HG02763 (cell line): ENCODE measurements at regions not wholly inside any gene's neighbourhood (a gene's known extent, or its start where the extent isn't known, plus 50 kb on each side); places are given as distances from the start of the nearest gene placed in this dataset.

Experiments
- ATAC-seq: cut with Tn5 transposase; IDR thresholded peaks from one replicate; pipeline ENCODE4 v1.9.1; 2021; ENCODE audit warnings: mild to moderate bottlenecking, moderate library complexity; ENCODE audit not compliant: unreplicated experiment

DNA sequence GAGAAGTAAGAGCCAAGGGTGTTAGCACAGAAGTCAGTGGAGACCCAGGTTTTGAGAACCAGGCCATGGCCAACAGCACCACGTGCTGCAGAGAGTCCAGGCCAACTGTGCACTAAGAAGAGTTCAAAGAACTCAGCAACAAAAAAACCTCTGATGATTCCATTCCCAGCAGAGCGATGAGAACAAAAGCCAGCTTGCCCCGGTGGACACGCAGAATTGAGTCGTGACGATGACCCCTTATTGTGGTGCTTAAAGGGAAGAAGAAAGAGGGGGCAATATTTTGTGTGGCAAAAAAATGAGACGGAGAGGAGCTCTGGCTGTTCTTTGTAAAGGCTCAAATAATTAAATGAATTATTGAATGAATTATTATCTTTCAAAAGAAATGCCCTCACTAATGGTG lies 468.3 kb upstream of the AUTS2 start:
- ATAC-seq: no peak

DNA sequence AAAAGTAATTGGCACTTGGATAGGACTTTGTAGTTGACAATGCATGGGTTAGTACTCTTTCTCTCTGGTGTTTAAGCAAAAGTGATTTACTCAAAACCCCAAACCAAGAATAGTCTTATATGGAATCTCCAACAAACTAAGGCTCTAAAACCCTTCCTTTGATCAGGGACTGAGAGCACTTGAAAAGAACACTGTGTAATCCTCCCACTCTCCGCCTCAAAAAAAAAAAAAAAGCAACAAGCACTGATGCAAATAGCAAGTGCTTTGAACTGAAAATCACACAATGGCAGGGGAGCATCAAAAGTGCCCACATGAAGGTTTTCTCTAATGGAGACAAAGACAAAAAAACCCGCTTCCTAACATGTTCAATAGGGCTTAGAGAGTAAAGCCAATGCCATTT lies 467.9 kb upstream of the AUTS2 start:
- ATAC-seq: no peak

DNA sequence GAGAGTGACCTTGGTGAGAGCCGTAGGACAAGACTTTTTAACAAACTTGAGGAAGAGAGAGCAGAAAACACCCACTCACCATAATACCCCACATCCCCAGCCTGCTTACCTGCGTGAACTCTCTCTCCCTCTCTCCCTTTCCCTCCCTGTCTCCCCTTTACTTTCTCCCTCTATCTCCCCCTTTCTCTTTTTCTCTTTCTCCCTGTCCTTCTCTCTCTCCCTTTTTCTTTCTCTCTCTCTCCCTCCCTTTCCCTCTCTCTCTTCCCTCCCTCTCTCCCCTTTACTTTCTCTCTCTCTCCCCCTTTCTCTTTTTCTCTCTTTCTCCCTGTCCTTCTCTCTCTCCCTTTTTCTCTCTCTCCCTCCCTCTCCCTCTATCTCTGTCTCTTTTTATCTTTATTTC lies 464.0 kb upstream of the AUTS2 start:
- ATAC-seq: no peak

DNA sequence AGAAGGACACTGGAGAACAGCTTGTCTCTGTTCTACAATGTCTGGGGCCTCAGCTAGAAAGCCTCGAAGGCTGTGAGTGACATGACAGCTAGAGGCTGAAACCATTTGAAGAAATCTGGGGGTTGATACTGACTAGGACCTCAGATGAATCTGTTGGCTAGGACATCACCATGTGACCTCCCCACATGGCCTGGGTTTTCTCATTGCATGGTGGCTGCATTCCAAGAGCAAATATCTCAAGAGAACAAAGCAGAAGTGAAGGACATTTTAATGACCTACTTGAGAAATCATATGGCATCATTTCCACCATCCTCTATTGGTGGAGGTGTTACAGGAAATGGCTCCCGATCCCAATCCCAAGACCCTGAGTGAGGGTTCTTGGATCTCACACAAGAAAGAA lies 450.6 kb upstream of the AUTS2 start:
- no peak for ATAC-seq

DNA sequence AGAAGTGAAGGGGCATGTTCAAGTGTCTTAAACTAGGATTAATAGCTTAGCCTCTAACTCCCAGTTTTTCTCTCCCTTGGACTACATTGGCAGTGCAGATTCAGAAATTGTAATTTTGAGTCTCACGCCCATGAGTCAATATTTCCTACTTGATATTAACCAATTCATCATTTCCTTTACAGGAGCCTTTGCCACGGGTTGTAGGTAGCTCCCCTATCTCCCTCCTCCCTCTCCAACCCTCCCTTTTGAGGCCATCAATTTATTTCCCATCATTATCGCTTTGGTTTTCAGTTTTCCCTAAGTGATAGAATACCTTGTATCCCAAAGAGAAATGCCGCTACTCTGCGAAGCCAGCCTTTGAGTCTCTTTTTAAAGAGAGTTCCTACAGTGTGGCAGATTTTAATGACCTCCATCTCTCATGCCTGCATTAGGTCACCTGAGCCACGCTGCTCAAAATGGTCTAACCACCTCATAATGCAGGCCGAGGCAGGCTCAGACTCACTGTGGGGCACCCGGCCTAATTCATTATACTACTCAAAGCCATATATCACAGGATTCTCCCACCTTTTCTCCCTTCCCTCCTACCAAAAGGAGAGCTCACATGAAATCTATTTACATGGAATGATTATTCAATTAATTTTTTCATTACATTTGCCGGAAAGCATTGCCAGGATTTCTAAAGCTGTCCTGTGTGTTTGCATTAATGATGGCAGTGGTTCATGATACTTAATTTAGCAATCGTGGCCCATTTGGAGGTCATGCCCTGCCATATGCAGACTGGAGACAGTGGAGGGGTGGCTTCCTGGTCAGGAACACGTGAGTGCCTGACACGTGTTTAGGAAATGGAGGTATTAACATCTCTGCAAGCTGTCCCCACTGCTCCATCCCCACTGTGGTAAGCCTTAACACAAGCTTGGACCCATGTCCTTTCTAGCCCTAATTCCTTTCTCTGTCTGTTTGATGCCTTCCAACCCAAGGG lies 448.2 kb upstream of the AUTS2 start:
- no peak for ATAC-seq

DNA sequence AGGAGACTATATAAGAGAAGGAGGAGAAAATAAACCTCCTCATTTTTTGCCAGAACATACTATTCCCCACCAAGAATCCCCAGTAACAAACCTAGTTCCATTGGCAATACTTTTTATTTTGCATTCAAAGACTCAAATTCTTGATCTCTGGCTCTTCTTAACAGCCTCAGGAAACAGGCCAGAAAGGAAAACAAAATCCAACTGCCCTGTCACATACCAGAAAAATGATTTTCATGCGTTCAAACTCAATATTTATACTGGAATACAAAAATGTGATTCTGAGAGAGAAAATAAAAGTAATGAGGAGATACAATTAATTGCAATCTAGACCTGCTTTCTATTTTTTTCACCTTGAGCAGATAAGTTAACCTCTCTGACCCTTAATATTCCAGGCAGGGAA lies 435.9 kb upstream of the AUTS2 start:
- no peak for ATAC-seq

DNA sequence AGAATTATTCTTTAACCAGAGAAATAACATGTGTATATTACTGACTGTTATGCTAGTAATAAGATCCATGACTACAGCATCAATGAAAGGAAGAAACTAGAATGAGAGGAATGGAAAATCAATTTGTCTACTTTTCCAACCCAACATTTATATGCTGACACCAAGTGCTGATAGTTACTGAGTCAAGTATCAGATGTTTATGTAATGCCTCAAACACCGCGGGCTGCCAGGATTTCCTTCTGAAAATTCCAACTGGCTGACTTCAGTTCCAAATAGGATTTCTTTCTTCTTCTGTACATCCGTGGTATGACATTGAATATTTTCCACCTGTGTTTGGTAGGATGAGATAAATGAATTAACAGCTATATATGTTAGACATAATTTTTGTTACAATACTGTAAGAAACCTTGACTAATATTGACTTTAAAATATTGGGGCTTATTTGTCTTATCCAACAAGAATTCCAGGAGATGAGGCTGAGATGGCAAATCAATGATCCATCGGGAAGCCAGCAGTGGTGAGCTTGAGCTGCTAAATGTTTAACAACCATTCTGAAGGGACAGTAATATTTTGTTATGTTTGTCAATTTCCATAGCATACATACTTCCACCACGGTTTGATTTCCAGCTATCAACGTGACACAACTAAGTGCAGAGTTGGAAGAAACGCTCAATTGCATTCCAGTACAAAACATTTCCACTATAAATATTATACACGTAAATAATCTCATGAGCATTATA lies 435.2 kb upstream of the AUTS2 start:
- no peak for ATAC-seq

DNA sequence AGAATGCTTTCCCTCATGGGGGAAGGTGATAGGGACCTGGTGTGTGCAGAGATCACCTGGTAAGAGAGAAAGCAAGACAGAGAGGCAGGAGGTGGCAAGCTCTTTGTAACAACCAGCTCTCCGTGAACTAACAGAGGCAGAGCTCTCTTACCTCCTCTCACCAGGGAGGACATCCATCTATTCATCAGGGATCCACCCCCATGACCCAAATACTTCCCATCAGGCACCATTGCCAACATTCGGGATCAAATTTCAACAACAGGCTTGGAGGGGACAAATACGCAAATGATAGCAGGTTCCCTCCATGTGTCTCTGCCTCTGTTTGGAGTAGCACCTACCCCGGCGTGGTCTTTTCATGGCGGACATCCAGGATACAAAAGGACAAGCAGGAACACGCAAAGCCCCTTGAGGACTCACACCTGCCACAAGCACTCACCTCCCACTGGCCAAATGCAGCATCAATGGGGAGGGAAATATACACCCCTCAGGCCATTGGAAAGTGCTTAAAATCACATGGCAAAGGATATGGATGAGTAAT lies 431.2 kb upstream of the AUTS2 start:
- ATAC-seq: no peak

DNA sequence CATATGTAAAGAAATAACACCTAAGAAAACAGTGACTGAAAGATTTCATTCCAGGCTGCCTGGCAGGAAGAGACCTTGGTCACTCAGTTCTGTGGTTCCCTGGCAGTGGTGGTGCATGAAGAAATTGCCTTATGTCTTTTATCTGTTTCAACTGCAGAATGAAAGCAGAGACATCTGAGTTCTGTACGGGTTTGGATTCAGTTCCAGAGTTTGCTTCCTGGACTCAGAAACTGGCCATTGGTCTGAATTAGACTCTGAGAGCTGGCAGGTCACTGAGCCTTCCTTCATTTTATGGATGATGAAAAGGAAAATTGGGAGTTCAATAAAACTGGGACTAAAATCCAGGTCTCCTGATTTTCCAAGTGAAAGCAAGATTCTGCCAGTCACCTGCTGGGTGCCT lies 428.9 kb upstream of the AUTS2 start:
- ATAC-seq: no peak

DNA sequence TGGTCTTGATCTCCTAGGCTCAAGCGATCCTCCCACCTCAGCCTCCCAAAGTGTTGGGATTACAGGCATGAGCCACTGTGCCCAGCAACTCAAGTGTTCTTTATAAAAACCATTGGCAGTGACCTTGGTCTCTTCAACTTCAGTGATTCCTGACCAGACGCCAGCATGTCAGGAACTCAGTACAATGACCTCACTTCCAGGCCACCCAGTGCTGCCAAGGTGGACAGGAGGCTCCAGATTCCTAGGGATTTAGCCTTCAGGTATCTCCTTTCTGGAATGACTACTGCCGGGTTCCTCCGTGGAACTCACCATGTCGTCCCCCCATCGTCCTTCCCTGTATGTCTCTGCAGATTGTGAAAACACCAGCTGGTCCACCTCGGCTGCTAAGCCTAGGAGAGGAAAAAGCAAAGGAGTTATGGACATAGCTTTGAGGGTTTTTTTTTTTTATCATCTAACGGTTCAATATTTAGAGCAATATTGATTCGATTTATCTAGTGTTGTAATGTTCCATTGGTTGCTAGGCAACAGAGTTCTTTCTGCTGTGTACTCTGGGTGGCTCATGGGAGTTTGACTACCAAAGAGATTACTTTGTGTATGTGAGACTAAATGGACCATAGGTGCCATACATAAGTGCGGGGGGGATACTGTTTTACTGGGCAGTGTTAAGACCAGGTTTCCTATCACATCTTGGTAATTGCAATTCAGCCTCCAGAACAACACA lies 425.8 kb upstream of the AUTS2 start:
- ATAC-seq: no peak

DNA sequence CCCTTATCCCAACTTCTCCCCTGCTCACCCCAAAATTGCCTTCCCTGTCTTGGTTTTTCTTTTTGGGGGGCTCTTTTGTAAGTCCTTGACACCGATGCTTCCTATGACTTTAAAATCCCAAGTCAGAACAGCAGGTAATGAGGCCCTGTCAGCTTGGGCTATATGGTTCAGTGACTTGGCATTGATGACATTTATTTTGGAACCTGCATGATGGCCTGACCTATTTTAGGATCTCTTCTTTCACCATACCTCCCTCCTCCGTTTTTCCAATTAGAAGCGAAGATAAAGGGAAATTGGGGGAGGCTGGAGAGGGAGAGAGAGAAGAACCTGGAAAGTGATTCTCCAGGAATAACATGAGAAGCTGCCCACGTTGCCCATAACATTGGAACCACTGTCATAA lies 424.9 kb upstream of the AUTS2 start:
- no peak for ATAC-seq

DNA sequence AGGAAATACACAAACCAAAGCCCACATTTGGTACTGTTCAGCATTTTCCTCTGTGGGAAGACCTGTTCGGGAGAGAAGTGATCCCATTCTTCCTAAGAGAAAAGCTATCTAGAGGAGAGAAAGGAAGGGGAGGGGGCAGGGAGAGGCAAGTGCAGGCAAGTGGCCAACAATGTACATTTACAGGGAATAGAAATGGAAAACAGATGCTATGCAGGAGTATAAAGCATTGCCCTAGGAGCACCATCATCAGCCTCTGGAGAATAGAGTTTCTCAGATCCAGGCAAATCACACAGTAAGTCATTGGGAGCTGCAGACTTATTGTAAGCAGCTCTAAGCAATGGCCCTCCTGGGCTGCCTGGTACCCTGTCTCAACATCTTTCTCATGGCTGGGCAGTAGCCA lies 424.4 kb upstream of the AUTS2 start:
- ATAC-seq: no peak

DNA sequence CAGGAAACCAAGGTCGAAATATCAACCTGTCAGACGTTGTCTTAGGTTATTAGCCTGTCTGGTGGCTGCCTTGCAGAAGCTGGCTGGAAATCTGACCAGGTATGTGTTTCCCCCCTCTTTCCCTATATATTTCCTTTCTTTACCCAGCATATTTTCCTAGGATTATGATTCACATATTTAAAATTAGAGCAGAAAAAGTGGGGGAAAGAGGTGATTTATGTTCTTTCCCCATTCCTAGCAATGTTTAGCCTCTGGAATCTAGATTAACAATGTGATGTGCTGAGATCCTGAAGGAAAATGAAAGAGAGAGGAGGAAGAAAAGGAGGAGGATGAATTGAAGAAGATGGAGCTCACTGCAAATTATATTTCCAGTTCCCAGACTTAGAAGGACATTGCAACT lies 421.4 kb upstream of the AUTS2 start:
- ATAC-seq: no peak

DNA sequence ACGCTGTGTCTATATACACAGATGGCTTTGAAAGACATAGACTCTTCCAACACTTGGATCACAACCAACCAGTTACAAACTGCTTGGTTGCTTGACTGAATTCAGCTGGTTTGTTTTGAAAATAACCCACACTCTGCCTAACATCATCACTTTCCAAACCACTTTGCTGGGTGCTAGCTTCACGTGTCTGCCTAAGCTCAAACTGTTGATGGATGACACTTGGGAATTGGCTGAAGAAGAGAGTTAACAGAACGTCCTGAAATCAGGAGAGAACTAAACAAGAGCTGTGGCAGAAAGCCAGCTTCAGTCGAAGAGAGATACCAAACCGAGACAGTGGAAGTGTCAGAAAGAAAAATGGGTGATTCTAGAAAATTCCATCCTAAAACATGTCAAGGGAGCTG lies 420.8 kb upstream of the AUTS2 start:
- no peak for ATAC-seq

DNA sequence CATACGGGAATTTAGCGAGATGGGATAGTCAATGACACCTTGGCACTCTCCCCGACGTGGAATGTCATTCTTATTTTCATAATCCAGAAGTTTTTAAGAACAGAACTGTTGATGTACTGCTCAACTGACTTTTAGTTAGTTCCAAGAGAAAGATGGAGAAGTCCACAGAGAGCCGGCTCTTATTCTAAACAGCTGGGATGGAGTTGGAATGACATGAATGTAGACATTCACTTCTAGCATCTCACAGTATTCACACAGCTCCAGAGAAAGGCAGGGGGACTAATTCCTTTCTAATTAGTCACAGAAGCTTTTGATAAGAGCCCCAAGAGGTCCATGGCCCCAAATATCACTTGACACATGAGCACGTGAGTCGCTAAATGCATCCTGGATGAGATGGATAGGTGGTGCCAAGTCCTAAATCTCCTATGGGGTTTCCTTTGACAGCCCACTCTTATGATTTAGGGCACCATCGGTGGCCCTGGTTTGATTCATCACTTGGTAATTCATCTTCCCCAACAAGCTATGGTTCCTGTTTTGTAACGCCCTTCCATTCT lies 420.3 kb upstream of the AUTS2 start:
- no peak for ATAC-seq

DNA sequence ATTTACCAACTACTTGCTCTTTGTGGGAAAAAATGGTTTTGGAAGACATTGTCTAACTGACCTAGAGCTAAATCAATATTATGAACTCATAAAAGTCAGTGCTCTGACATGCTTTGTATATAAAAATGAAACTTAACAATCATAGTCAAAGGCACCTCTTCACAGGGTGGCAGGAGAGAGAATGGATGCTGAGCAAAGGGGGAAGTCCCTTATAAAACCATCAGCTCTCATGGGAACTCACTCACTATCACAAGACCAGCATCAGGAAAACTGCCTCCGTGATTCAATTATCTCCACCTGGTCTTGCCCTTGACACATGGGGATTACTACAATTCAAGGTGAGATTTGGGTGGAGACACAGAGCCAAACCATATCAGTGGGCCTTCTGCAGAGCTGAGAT lies 417.6 kb upstream of the AUTS2 start:
- ATAC-seq: no peak

DNA sequence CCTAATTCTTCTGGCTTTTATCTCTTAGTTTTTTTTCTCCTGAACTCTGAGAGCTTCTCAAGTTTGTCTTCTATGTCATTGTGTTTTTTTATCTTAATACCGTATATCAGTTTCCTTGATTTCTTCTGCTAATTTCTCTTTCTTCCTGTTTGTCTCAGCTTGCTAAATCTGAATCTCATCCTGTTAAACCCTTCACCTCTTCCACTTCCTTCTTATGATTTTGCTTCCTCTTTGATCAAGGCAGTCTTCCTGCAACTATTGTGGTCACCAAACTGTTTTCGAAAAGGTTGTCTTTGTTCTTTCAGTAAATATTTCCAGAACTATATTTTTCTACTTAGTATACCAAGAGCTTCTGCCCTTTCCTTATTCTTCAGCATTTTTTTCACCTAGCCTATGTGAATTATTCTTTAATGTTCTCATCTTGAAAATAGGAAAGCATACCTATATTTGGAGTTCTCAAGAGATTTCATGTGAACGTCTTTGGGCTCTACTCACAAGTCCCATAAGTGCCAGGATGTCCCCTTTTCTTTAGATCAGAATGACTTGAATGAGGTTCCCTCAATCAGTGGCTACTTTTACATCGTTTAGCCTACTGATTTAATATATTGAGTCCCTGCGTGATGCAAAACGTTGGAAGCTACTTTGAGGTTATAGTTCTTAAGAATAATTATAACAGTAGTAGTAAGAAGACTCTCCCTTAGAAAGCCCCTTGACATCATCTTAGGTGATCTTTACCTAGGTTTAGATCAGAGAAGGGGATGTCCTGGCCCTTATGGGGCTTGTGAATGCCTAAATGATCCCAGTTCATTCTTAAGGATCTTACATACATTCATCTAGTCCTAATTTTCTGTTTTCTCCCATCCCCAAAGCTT lies 415.4 kb upstream of the AUTS2 start:
- no peak for ATAC-seq

DNA sequence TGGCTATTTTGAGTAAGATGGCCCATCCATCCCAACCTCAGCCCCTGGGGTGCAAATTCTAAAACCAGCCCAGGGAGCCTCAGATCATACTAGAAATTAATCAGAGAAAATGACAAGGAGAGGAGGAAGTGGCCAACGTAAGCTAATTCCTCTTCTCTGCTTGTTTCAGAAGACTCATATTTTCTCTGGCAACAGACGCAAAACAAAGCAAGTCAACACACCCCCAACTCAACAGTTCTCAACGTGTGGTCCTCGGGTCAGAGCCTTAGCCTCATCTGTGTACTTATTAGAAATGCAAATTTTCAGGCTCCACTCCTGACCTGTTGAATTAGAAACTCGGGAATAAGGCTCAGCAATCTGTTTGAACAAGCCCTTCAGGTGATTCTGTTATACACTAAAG lies 413.9 kb upstream of the AUTS2 start:
- ATAC-seq: no peak

DNA sequence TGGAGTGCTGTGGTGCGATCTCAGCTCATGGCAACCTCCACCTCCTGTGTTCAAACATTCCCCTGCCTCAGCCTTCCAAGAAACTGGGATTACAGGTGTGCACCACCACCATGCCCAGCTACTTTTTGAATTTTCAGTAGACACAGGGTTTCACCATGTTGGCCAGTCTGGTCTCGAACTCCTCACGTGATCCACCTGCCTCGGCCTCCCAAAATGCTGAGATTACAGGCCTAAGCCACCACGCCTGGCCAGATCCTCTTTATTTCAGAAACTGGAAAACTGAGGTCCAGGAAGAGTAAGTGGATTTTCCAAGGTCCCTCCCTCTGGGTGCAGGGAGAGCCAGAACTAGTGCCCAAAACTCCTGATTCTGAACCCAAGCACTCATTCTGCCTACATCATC lies 413.1 kb upstream of the AUTS2 start:
- no peak for ATAC-seq

DNA sequence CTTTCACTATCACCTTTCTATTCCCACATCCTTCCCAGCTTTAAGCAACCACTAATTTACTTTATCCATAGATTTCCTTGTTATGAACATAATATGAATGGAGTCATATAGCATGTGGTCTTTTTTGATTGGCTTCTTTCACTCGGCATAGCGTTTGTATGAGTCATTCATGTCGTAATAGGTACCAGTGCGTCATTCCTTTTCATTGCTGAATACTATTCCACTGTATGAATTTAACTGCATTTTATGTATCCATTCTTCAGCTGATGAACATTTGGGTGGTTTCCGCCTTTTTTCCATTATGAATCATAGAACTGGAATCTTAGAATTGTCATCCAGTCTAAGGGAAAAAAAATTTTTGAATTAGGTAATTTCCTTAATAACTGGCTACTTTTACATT lies 411.3 kb upstream of the AUTS2 start:
- no peak for ATAC-seq
